ENCODE measurements at regions not wholly inside any gene's neighbourhood (a gene's known extent, or its start where the extent isn't known, plus 50 kb on each side); places are given as distances from the start of the nearest gene placed in this dataset.

DNA sequence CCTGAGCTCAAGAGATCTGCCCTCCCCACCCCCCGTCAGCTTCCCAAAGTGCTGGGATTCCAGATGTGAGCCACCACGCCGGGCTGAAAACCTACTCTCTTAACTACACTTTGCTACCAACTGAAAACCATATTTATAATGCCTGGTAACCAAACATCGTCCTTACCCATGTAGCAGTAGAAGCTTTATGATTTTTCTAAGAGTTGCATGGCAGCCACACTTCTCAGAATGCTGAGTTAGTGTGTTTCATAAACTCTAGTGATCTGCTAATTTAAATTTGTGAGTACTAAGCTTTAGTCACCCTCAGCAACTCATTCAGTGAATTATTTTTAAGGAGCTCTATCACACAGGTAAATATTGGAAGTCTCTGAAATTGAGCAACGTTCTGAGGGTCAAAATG is 478.4 kb downstream of the KDM4C start:
- H3K36me3 ChIP-seq (replicated peaks in 1 of 2; ENCODE audit: control insufficient read depth in 1 of 2, insufficient read depth in 2 of 2, low read length in 1 of 2): no peaks in the 10 kb centered on the region
- no peaks in the 10 kb centered on the region for H3K27me3 ChIP-seq (ENCODE audit: insufficient read depth)
- H3K4me2 ChIP-seq: no peak overlapping the region
- no peaks in the 10 kb centered on the region for H3K9me2 ChIP-seq
- no peak for DNase-seq
- no peaks in the 10 kb centered on the region for H3F3A ChIP-seq (replicated peaks; ENCODE audit: insufficient read depth)
- H3K9ac ChIP-seq: no peak overlapping the region
- H3K79me2 ChIP-seq (ENCODE audit: insufficient read depth): no peaks in the 10 kb centered on the region
- POLR2A ChIA-PET: no interaction called here
- H3K4me3 ChIP-seq (ENCODE audit: low read depth in 2 of 2, low read length in 1 of 2): no peak overlapping the region
- CTCF ChIA-PET: no interaction called here
- H3K4me1 ChIP-seq (ENCODE audit: control insufficient read depth in 1 of 2, insufficient read depth in 2 of 2, low read depth in 1 of 2, low read length in 1 of 2): no peaks in the 10 kb centered on the region; a peak in 1 of 4 replicates
- H3K9me3 ChIP-seq: no peaks in the 10 kb centered on the region
- WGBS (ENCODE audit: low lambda C conversion rate): 40% methylated on average over 5 of the region's 5 CpGs
- no peak overlapping the region for H3K27ac ChIP-seq (ENCODE audit: low read depth in 2 of 2, low read length in 1 of 2)
- no peaks in the 10 kb centered on the region for H4K20me1 ChIP-seq (ENCODE audit: insufficient read depth)
- TF ChIP-seq IRF3 (IDR thresholded peaks at IDR 0.05; ENCODE audit: low read depth, low read length) (no peak), CHD2 (IDR thresholded peaks at IDR 0.05; ENCODE audit: low read length, partially characterized antibody) (no peak), TCF12 (IDR thresholded peaks at IDR 0.05) (no peak), FOSL2 (IDR thresholded peaks at IDR 0.05; ENCODE audit: borderline replicate concordance, low read depth) (no peak), RFX5 (IDR thresholded peaks at IDR 0.05; ENCODE audit: low read length) (no peak), MXI1 (IDR thresholded peaks at IDR 0.05; ENCODE audit: low read depth, low read length) (no peak)
- H2AFZ ChIP-seq (ENCODE audit: low read depth): no peak overlapping the region

DNA sequence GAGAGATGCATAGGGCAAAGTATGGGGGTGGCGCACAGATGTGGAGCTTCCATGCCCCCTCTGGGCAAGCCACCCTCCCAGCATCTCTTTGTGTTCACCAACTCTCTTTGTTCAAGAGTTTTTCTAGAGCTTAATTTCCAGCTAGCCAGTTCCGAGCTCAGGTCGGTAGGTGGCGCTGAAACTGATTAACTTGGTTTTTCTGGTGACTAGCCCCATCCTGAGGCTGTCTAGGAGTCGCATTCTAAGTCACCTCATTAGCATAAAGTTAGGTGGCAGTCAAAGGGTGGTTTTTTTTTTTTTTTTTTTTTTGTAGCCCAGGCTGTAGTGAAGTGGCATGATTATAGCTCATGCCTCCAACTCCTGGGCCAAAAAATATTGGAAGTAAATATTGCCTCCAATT is 476.4 kb downstream of the KDM4C start:
- Histone ChIP-seq H2AFZ (ENCODE audit: low read depth) (no peak overlapping the region), H3K4me3 (ENCODE audit: low read depth in 2 of 2, low read length in 1 of 2) (no peak overlapping the region; a peak in 1 of 4 replicates), H4K20me1 (ENCODE audit: insufficient read depth) (no peaks in the 10 kb centered on the region), H3K79me2 (ENCODE audit: insufficient read depth) (no peaks in the 10 kb centered on the region), H3K27me3 (ENCODE audit: insufficient read depth) (no peaks in the 10 kb centered on the region), H3K27ac (ENCODE audit: low read depth in 2 of 2, low read length in 1 of 2) (no peak overlapping the region), H3K36me3 (replicated peaks in 1 of 2; ENCODE audit: control insufficient read depth in 1 of 2, insufficient read depth in 2 of 2, low read length in 1 of 2) (no peaks in the 10 kb centered on the region), H3K9me3 (no peaks in the 10 kb centered on the region), H3K9me2 (no peaks in the 10 kb centered on the region), H3K4me1 (ENCODE audit: control insufficient read depth in 1 of 2, insufficient read depth in 2 of 2, low read depth in 1 of 2, low read length in 1 of 2) (no peaks in the 10 kb centered on the region; a peak in 1 of 4 replicates), H3F3A (replicated peaks; ENCODE audit: insufficient read depth) (no peaks in the 10 kb centered on the region), H3K9ac (no peak overlapping the region), H3K4me2 (no peak overlapping the region)
- ChIA-PET CTCF (interaction anchor here (0.6 to 2.1 kb wide), 4 partner anchors 10 to 168 kb away, joined by 3 to 6 read pairs (median 4); no protein-coding TSS in a partner anchor), POLR2A (interaction anchor here (0.6 kb wide), 1 partner anchor 71 kb away, joined by 3 read pairs; no protein-coding TSS in a partner anchor)
- 38% methylated on average over 5 of the region's 5 CpGs for WGBS (ENCODE audit: low lambda C conversion rate)
- peak; percentile 7 for DNase-seq
- no peak for TF ChIP-seq TEAD4 (IDR thresholded peaks at IDR 0.05; ENCODE audit: borderline replicate concordance, insufficient read depth)
- TF ChIP-seq, protein P1, sequence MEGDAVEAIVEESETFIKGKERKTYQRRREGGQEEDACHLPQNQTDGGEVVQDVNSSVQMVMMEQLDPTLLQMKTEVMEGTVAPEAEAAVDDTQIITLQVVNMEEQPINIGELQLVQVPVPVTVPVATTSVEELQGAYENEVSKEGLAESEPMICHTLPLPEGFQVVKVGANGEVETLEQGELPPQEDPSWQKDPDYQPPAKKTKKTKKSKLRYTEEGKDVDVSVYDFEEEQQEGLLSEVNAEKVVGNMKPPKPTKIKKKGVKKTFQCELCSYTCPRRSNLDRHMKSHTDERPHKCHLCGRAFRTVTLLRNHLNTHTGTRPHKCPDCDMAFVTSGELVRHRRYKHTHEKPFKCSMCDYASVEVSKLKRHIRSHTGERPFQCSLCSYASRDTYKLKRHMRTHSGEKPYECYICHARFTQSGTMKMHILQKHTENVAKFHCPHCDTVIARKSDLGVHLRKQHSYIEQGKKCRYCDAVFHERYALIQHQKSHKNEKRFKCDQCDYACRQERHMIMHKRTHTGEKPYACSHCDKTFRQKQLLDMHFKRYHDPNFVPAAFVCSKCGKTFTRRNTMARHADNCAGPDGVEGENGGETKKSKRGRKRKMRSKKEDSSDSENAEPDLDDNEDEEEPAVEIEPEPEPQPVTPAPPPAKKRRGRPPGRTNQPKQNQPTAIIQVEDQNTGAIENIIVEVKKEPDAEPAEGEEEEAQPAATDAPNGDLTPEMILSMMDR (IDR thresholded peaks at IDR 0.05): peak; percentile 54
- peak; percentile 25; the same call in 1 of the 2 replicates for TF ChIP-seq RAD21 (IDR thresholded peaks at IDR 0.05; ENCODE audit: low read length)

DNA sequence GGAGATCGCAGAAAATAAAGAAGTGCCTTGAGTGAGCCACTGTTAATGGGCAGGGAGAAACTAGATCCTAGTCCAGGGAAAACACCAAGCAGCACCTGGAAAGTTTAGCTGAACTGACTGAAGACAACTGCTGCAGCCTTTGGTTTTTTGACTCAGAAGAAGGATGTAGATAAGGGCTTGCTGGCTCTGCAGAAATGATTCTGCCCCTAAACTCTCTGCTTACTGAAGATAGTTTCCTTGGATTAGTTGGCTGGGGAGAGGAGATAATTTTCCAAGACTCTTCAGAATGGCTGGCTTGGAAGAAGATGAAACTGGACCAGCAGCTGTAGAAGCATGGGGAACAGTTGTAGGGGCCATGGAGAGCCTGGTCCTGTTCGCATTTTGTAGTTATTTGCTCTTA is 471.8 kb downstream of the KDM4C start:
- Histone ChIP-seq H3F3A (replicated peaks; ENCODE audit: insufficient read depth) (no peaks in the 10 kb centered on the region), H3K27me3 (ENCODE audit: insufficient read depth) (no peaks in the 10 kb centered on the region), H4K20me1 (ENCODE audit: insufficient read depth) (no peaks in the 10 kb centered on the region), H3K4me1 (ENCODE audit: control insufficient read depth in 1 of 2, insufficient read depth in 2 of 2, low read depth in 1 of 2, low read length in 1 of 2) (no peaks in the 10 kb centered on the region), H3K27ac (ENCODE audit: low read depth in 2 of 2, low read length in 1 of 2) (no peak overlapping the region), H3K9me3 (no peaks in the 10 kb centered on the region), H3K79me2 (ENCODE audit: insufficient read depth) (no peaks in the 10 kb centered on the region), H3K4me3 (ENCODE audit: low read depth in 2 of 2, low read length in 1 of 2) (no peak overlapping the region), H3K9ac (no peak overlapping the region), H3K4me2 (no peak overlapping the region), H2AFZ (ENCODE audit: low read depth) (no peak overlapping the region), H3K36me3 (replicated peaks in 1 of 2; ENCODE audit: control insufficient read depth in 1 of 2, insufficient read depth in 2 of 2, low read length in 1 of 2) (no peaks in the 10 kb centered on the region), H3K9me2 (no peaks in the 10 kb centered on the region)
- ChIA-PET CTCF (interaction anchor here (1.0 to 1.5 kb wide), 2 partner anchors 21 to 176 kb away, joined by 3 to 4 read pairs; no protein-coding TSS in a partner anchor), POLR2A (no interaction called here)
- TF ChIP-seq RFX5 (IDR thresholded peaks at IDR 0.05; ENCODE audit: low read length) (no peak), TCF12 (IDR thresholded peaks at IDR 0.05) (no peak), ELF1 (IDR thresholded peaks at IDR 0.05) (no peak), MEF2A (IDR thresholded peaks at IDR 0.05; ENCODE audit: borderline replicate concordance, low read depth) (no peak), TAF1 (IDR thresholded peaks at IDR 0.05; ENCODE audit: borderline replicate concordance, low read depth, low read length) (no peak), YY1 (IDR thresholded peaks at IDR 0.05; ENCODE audit: low read depth) (no peak)
- 49% methylated on average over 2 of the region's 2 CpGs for WGBS (ENCODE audit: low lambda C conversion rate)
- no peak for DNase-seq

All from SK-N-SH (cell line).